Posterior cingulate gyrus (tissue), 11 donors: ENCODE measurements at regions not wholly inside any gene's neighbourhood (a gene's known extent, or its start where the extent isn't known, plus 50 kb on each side); places are given as distances from the start of the nearest gene placed in this dataset.
"Not testable (repeated sequence)": the region's sequence is repeated elsewhere in the genome, so short reads cannot be mapped to it uniquely, and the experiment has no call there.

Experiments used
- DNase-seq, 10 donors: peaks; one replicate each; pipeline versions ENCODE4 v3.0.0 to v3.0.0-alpha.2; 2020 to 2021; ENCODE audit warnings: mixed read lengths in 3 of 10
- intact Hi-C: fragments of 100-400 bp; cut with DNase I; formaldehyde crosslinking; loops from one replicate; pipeline ENCODE4 v1.15.1; 2023

- DNase-seq, result no peak
- intact Hi-C loops, result no loop called here
These were observed 186.7 kb upstream of the NR4A3 start for GRCh38 chr9:99635032-99635431.

- intact Hi-C loops, result no loop called here
- DNase-seq, result no peak
These were observed 184.0 kb upstream of the NR4A3 start for GRCh38 chr9:99637641-99638040.

- intact Hi-C loops, result no loop called here
- no peak for DNase-seq
These were observed 182.7 kb upstream of the NR4A3 start for GRCh38 chr9:99638971-99639370.

- intact Hi-C loops, result no loop called here
These were observed 174.1 kb upstream of the NR4A3 start for GRCh38 chr9:99647604-99648003.

GRCh38 chr9:99650187-99650874 is 171.4 kb upstream of the NR4A3 start:
- DNase-seq, result peak in 1 of 10 donors; percentile 79
- intact Hi-C loops, result no loop called here

More at GRCh38 chr9:99647604-99648003, 174.1 kb upstream of the NR4A3 start:
- no peak for DNase-seq

GRCh38 chr9:99660191-99660636 is 161.5 kb upstream of the NR4A3 start:
- intact Hi-C loops, result no loop called here
- DNase-seq, result peak in 7 of 10 donors; percentile 18 to 91 (median 38)

- DNase-seq, result no peak
- intact Hi-C loops, result no loop called here
These were observed 158.4 kb upstream of the NR4A3 start for GRCh38 chr9:99663297-99663696.

GRCh38 chr9:99663856-99664255 is 157.8 kb upstream of the NR4A3 start:
- intact Hi-C loops, result no loop called here

GRCh38 chr9:99666571-99666970 is 155.1 kb upstream of the NR4A3 start:
- DNase-seq, result no peak
- intact Hi-C loops, result no loop called here

More at GRCh38 chr9:99663856-99664255, 157.8 kb upstream of the NR4A3 start:
- DNase-seq, result no peak

GRCh38 chr9:99670886-99671285 is 150.8 kb upstream of the NR4A3 start:
- DNase-seq, intact Hi-C loops: not testable (repeated sequence)

GRCh38 chr9:99677281-99677680 is 144.4 kb upstream of the NR4A3 start:
- no peak for DNase-seq
- intact Hi-C loops, result no loop called here

- DNase-seq, result no peak
- intact Hi-C loops, result no loop called here
These were observed 143.1 kb upstream of the NR4A3 start for GRCh38 chr9:99678566-99678965.

GRCh38 chr9:99680191-99680590 is 141.5 kb upstream of the NR4A3 start:
- DNase-seq, result no peak
- intact Hi-C loops, result loop anchor here (5.0 kb wide), 1 partner anchor 223 kb away; no protein-coding TSS in a partner anchor

- intact Hi-C loops, result loop anchor here (5.0 kb wide), 1 partner anchor 224 kb away; no protein-coding TSS in a partner anchor
- DNase-seq, result no peak
These were observed 140.6 kb upstream of the NR4A3 start for GRCh38 chr9:99681113-99681512.

GRCh38 chr9:99682378-99682777 is 139.3 kb upstream of the NR4A3 start:
- intact Hi-C loops, result loop anchor here (5.0 kb wide), 1 partner anchor 225 kb away; no protein-coding TSS in a partner anchor
- DNase-seq, result no peak

GRCh38 chr9:99682870-99683269 is 138.8 kb upstream of the NR4A3 start:
- no peak for DNase-seq
- intact Hi-C loops, result loop anchor here (5.0 kb wide), 1 partner anchor 226 kb away; no protein-coding TSS in a partner anchor

GRCh38 chr9:99690573-99690972 is 131.1 kb upstream of the NR4A3 start:
- DNase-seq, result peak in 7 of 10 donors; percentile 5 to 77 (median 16)
- intact Hi-C loops, result no loop called here

GRCh38 chr9:99693888-99694287 is 127.8 kb upstream of the NR4A3 start:
- no peak for DNase-seq
- intact Hi-C loops, result no loop called here

- no peak for DNase-seq
- intact Hi-C loops, result no loop called here
These were observed 127.3 kb upstream of the NR4A3 start for GRCh38 chr9:99694393-99694792.

GRCh38 chr9:99699396-99699795 is 122.3 kb upstream of the NR4A3 start:
- DNase-seq, result no peak
- intact Hi-C loops, result no loop called here

- no peak for DNase-seq
- intact Hi-C loops, result no loop called here
These were observed 109.5 kb upstream of the NR4A3 start for GRCh38 chr9:99712214-99712613.

- intact Hi-C loops, result no loop called here
- no peak for DNase-seq
These were observed 107.8 kb upstream of the NR4A3 start for GRCh38 chr9:99713838-99714306.
